GM18907 (cell line): ENCODE measurements at regions not wholly inside any gene's neighbourhood (a gene's known extent, or its start where the extent isn't known, plus 50 kb on each side); places are given as distances from the start of the nearest gene placed in this dataset.
"Not testable (repeated sequence)": the region's sequence is repeated elsewhere in the genome, so short reads cannot be mapped to it uniquely, and the experiment has no call there.

Experiments used
- ATAC-seq: cut with Tn5 transposase; IDR thresholded peaks from one replicate; pipeline ENCODE4 v1.9.1; 2021; ENCODE audit warnings: mild to moderate bottlenecking, moderate library complexity; ENCODE audit not compliant: unreplicated experiment

- ATAC-seq: no peak
Observed at GRCh38 chr2:13158466-13158865, 441.7 kb downstream of the TRIB2 start.

DNA sequence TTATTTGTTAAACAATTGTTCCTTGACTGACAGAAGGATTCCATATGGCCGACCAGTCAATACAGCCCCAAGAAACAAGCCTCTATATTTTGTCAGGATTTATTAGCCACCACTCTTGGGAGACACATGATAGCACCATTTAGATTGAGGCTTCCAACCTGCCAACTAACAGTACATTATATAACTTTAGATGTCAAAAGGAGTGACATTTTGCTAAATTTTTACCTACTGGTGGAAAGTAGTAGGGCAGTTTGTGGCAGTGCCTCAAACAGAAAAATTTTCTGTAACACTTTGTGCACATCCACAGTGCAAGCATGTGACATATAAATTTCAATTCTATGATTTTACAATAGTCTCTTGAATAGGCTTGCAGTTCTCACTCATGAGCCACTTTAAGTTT is 464.0 kb downstream of the TRIB2 start:
- no peak for ATAC-seq

- ATAC-seq: peak; percentile 88
Observed at GRCh38 chr2:13193075-13193474, 476.3 kb downstream of the TRIB2 start.

GRCh38 chr2:13193900-13194299 is 477.2 kb downstream of the TRIB2 start:
- peak; percentile 72 for ATAC-seq

DNA sequence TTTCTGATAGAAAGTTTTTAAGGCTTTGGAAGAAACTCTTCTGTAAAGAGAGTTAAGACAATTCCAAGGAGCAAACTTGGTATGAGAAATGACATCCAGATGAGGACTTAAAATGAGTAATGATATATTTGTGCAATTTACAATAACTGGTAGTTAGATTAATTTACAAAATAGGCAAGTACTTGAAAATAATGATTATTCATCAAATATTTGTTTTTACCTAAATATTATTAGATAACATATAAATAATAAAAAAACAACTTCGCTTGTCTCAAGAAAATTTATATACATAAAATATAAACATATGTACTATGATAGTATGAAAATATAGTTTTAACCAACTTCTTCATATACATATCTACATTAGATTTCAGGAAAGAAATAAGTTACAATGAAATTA is 478.5 kb downstream of the TRIB2 start:
- no peak for ATAC-seq

- no peak for ATAC-seq
Observed at GRCh38 chr2:13197248-13197647, 480.5 kb downstream of the TRIB2 start.

DNA sequence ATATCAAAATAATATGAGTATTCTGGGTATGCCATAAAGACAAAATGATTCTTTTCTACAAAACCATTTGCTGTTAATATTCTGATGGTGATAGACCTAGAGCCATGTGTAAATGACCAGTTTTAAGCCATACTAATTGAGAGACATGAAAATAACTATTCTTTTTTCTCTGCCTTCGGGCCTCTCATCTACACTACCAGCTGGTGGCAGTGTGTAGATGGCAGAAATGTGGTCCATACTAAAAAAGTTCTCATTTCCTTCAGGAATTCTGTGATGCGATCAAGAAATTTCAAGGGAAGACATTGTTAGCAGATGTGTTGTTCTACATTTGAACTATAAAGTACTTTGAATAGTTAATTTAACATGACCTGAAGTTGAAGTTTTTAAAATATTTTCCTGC is 485.2 kb downstream of the TRIB2 start:
- no peak for ATAC-seq

DNA sequence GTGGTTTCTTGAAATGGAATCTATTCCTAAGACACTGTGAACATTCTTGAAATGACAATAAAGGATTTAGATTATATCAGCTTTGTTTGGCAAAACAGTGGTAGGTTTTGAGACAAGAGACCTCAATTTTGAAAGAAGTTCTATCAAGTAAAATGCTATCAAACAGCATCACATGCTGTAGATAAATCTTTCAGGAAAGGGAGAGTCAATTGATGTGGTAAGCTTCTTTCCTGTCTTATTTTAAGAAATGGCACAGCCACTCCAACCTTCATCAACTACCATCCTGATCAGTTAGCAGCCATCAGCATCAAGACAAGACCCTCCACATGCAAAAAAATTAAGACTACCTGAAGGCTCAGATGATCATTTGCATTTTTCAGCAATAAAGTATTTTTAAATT is 495.4 kb downstream of the TRIB2 start:
- no peak for ATAC-seq

DNA sequence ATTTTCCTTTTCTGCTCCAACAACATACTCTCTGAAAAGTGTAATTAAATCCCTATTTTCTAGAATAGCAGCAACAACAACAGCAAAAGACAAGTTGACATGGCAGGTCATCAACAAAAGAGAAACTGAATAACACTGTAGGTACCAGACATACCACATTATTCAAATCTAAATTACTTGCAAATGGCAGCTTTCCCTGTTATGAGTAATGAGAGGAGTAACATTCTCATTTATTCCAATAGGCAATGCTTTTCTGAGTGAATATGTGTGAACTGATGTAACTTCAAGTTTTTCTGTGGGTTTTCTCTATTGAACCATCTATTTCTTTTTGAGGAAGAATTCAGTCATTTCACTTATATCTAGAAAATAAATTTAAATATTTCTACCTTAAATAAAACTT is 501.5 kb downstream of the TRIB2 start:
- ATAC-seq: no peak

- no peak for ATAC-seq
Observed at GRCh38 chr2:13227578-13227977, 510.8 kb downstream of the TRIB2 start.

GRCh38 chr2:13230221-13230620 is 513.5 kb downstream of the TRIB2 start:
- no peak for ATAC-seq

GRCh38 chr2:13240061-13240460 is 523.3 kb downstream of the TRIB2 start:
- no peak for ATAC-seq

DNA sequence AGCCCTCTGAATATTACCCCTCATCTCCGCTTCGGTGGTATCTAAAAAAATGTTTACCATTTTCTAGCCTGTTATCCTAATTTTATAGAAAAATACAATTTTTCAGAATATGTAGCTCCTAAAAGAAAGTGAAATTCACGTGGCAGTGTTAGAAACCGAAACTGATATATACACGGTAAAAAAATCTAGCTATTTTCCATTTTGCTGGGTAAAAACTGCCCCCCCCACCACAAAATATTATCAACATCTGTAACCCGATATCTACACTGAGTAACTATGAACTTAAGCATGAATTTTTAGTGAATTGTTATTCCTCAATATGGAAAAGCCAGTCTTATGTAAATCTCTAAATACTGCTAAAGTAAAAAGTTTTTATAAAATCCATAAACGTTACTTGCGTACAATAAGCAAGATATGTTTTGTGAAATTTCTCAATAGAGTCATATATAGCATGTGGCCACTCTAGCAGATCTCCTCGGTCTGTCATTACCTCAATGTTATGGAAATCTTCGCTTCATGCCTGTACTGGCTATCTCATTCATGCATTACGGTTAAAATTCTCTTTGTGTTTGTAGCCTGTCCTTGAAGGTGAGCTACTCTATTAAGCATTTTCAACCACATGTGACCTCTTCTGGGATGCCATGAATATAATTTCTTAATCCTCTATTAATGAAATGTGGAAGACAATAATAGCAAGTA is 524.2 kb downstream of the TRIB2 start:
- ATAC-seq: peak; percentile 42

GRCh38 chr2:13252615-13253014 is 535.9 kb downstream of the TRIB2 start:
- no peak for ATAC-seq

DNA sequence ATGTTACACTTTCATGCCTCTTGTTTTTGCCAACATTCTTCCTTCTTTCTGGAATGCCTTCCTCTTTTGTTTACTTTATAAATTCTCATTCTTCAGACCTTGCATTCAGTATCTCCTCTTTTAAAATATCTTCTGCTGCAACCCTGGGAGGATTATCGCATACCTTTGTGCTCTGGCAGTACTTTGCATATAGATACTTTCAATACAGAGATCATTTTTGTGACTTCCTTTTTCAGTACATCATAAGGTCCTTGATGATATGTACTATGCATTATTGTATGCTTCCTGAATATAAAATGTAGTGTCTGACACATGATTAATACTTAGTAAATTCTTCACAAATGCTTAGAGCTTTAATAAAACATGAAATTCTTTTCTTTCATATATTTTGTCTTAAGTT is 538.7 kb downstream of the TRIB2 start:
- no peak for ATAC-seq

GRCh38 chr2:13260402-13260801 is 543.7 kb downstream of the TRIB2 start:
- no peak for ATAC-seq

DNA sequence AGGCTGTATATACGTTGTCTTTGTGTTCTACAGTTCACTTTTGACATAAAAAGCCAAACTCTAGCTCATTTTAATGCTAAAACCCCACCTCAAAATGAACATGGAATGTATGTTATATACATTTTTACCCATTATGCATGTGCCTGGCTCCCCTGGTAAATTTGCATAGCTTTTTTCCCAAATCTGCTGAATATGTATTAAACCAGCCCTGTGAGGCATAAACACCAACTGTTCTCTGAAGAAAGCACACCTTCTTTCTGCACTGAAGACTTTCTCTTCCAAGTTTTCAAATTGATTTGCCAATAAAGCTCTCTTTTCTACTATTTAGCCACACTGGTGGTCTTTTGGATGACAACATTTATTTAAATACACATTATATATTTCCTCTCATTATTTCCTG is 549.4 kb downstream of the TRIB2 start:
- ATAC-seq: no peak

DNA sequence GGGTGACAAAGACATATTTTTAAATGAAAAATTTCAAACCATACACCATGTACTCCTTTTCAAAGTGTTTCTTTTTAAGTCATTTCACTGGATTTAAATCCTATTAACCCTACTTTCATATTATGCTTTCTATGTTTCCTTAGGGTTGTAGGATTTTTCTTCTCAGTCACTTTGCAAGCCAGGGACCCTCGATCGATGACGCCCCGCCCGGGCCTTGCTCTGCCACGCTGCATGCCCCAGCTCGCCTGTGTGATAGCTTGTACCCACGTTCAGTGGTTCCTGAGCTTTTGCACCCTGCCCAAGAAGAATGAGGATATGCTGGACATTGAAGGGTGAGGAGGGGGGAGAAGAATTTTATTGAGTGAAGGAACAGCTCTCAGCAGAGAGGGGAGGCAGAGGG is 568.0 kb downstream of the TRIB2 start:
- no peak for ATAC-seq

- no peak for ATAC-seq
Observed at GRCh38 chr2:13289310-13289709, 572.6 kb downstream of the TRIB2 start.

GRCh38 chr2:13308478-13308805 is 591.7 kb downstream of the TRIB2 start:
- not testable (repeated sequence) for ATAC-seq

DNA sequence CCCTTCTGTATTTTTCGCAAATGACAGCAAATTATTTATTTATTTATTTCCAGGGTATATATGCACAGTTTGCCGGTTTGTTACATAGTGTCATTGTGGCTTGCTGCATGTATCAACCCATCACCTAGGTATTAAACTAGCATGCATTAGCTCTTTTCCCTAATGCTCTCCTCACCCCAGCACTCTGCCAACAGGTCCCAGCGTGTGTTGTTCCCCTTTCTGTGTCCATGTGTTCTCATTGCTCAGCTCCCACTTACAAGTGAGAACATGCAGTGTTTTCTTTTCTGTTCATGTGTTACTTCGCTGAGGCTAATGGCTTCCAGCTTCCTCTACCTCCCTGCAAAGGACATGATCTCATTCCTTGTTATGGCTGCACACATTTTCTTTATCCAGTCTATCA is 592.3 kb downstream of the TRIB2 start:
- no peak for ATAC-seq

DNA sequence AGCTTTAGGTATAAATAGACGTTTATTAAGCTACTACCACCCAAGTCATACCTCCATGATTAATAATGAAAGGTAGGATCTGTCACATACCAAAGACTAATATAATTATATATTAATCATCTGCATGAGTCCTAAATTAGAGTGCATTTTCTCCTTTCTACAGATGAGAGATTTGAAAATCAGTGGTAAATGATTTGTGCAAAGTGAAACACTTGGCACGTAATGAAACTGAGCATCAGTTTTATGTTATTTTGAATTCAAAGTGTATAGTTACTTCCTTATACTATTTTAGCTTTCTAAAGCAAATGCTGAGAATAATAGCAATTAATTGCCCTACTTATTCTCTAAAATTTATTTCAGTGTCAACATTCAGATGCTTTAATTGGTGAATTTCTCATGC is 615.3 kb downstream of the TRIB2 start:
- ATAC-seq: no peak

DNA sequence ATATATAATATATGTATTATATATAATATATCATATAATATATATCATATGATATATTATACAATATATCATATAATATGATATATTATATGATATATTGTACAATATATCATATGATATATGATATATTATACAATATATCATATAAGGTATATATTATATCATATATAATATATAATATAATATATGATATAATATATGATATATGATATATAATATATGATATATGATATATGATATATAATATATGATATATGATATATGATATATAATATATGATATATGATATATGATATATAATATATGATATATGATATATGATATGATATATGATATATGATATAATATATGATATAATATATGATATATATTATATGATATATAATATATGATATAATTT is 617.3 kb downstream of the TRIB2 start:
- ATAC-seq: not testable (repeated sequence)
